Neural progenitor cell (in vitro differentiated cells): ENCODE measurements at regions not wholly inside any gene's neighbourhood (a gene's known extent, or its start where the extent isn't known, plus 50 kb on each side); places are given as distances from the start of the nearest gene placed in this dataset.

Source experiments
- CTCF ChIP-seq: fragments of 200-600 bp; sonication (generic); IDR thresholded peaks from 2 replicates; pipeline ENCODE4 v1.5.1; 2017; ENCODE audit warnings: antibody characterized with exemption, mild to moderate bottlenecking
- EZH2phosphoT487 ChIP-seq: fragments of 200-600 bp; sonication (generic); IDR thresholded peaks from 2 replicates; pipeline ENCODE4 v1.6.1; 2017; ENCODE audit warnings: antibody characterized with exemption

GRCh38 chr3:115275896-115276295 lies 128.8 kb upstream of the ZBTB20 start:
- TF ChIP-seq EZH2phosphoT487 (no peak), CTCF (no peak)
